Activated CD8-positive, alpha-beta memory T cell treated with anti-CD3 and anti-CD28 coated beads, Interleukin-2, amount 50 U/mL, for 48 hours (primary cell): ENCODE measurements at regions not wholly inside any gene's neighbourhood (a gene's known extent, or its start where the extent isn't known, plus 50 kb on each side); places are given as distances from the start of the nearest gene placed in this dataset.
"Not testable (repeated sequence)": the region's sequence is repeated elsewhere in the genome, so short reads cannot be mapped to it uniquely, and the experiment has no call there.

ENCODE experiments used
- DNase-seq: peaks from one replicate; pipeline ENCODE4 v3.0.0-alpha.2; 2020

DNA sequence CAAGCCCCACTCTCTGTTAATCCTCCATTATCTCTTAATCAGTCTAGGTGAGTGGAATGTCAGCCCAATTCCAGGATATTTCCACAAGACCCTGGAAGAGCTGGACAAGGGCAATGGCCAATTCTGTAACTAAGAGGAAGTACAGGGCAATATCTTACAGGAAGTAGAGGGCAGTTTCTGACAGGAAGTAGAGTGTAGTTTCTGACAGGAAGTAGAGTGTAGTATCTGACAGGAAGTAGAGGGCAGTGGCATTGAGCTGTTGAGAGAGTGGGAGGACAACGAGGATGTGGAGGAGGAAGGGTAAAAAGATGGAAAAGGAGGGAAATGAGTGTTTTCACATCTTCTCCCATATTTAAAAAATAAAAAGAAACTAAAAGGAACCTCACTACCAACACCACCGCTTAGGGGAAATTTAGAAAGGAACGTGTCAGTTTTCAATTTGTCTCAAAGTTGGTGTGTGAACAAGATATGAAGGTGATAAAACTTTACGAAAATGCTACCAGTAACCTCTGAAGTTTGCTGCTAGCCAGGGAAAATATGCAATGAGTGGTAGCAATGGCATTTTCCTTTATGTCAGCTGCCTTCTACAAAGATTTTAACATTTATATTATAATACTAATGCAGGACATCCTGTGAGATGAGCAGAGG, 430.9 kb upstream of the HNRNPA3 start:
- DNase-seq: no peak

GRCh38 chr2:176784633-176785200, 427.9 kb upstream of the HNRNPA3 start:
- no peak for DNase-seq

GRCh38 chr2:176789751-176790150, 422.8 kb upstream of the HNRNPA3 start:
- no peak for DNase-seq

- no peak for DNase-seq
These were observed 422.1 kb upstream of the HNRNPA3 start for GRCh38 chr2:176790468-176790867.

DNA sequence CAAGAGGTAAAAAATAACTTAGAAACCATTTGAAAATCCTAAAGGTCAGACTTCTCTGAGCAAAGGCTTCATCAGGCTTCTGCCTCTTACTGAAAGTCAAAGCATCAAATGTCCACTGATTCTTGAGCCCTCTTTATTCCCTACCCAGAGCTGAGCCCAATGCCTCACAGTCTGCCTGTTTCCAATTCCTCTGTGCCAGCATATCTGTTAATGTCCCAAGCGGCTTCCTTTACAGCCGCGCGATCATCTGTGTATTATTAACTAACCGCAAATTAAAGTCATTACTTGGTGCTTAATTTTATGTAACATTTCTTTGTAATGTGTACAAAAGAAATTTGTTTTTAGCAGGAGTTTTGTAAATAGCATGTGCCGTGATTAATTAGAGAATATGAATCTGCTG, 418.8 kb upstream of the HNRNPA3 start:
- no peak for DNase-seq

GRCh38 chr2:176794392-176794791, 418.2 kb upstream of the HNRNPA3 start:
- DNase-seq: no peak

DNA sequence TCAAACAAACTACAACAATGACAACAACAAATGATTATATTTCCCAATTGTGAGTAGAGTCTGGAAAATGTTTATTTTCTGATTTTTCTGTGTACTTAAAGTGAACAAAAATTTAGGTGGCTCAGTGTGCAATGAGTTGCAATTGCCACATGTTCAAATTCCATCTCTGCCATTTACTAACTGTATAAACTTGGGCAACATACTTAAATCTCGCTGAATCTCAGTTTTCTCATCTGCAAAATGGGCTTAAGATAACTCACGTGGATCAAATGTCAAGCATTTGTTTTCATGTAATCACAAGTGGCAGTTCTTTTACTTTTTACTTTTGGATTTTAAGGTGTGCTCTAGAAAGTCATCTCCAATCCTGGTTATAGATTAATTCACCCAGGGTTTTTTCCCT, 416.8 kb upstream of the HNRNPA3 start:
- DNase-seq: no peak

- DNase-seq: not testable (repeated sequence)
These were observed 415.9 kb upstream of the HNRNPA3 start for GRCh38 chr2:176796677-176797076.

GRCh38 chr2:176804392-176804791, 408.2 kb upstream of the HNRNPA3 start:
- no peak for DNase-seq

- no peak for DNase-seq
These were observed 407.2 kb upstream of the HNRNPA3 start for GRCh38 chr2:176805345-176805744.

DNA sequence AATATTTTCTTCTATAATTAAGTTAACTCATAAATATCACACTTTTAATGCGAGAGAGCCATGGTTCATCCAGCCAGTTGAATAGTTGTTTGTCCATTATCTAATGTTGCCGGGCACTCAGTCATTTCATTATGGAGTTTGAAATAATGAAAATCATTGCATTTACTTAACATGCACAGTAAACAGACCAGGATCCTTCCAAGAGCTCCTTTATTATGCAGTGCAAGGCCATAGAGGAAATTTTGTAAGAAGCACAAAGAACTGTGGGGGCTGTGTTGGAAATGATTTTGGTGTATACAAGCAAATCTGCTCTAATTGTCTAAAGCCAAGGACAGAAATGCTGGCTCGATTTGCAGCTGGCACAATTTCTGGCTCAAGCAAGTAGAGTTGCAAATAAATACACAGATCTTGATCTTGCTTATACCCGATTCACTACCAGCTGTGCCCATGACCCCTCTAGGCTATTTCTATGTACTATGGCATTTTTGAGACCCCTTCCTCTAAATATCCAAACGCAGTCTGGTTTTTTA, 400.3 kb upstream of the HNRNPA3 start:
- no peak for DNase-seq

DNA sequence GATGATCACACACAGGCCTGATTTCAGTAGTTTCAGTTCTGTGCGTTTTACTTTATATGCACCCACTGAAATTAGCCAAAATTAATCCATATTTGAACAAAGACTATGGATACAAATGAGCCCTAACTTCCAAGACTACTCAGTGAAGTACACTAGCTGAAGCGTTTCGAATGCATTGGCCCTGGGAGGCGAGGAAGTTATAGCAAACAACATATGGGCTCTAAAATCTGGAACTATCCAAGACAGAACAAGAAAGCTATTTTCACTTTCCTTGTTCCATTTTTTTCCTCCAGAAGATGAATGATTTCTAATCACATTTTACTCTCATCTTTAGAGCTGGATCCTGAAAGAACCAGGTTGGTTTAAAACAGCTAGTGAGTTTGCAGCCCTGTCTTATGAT, 399.4 kb upstream of the HNRNPA3 start:
- no peak for DNase-seq

- DNase-seq: no peak
These were observed 399.0 kb upstream of the HNRNPA3 start for GRCh38 chr2:176813621-176814049.

DNA sequence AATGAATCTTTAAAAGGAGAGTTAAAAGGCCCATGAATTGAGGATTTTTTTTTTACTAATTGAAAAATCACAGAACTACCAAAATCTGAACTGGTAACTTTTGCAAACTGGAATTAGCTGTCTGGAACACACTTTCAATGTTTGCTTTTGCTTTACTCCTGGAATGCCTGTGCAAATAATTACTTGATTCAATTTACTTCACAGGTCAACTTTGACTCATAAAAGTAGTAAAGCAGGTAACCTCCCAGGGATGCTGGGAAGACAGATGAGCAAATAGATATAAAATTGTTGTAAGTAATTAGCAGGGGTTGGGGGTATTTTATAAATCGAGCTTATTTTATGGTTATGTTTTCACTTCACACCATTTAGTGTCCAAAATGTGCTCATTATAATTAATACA, 398.3 kb upstream of the HNRNPA3 start:
- DNase-seq: no peak

DNA sequence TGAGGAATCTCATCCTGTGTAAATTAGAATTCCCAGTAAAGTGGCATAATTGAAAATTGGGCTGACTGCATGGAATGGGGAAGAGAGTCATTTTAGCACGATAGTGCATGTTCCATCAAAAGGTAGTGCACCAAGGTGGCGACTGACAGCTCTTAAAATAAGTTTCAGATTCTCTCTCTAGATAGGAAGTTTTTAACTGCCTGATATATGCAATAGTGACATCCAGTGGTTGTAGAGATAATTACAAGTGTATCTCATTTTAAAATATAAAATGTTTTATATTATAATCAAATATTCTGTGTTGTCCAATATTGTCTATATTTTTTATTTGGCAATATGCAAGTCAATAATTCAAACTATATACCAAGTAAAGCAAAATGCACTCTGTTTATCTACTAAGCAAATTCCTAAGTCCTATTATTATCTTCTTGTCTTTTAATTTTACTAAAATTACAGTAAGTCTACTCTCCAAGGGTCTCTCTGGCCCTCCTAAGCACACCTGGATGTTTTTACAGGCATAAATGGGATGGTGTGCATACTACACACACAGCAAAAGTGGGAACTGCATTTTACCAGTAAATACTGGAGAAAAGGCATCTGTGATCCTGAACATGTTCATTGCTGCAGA, 397.7 kb upstream of the HNRNPA3 start:
- DNase-seq: no peak

DNA sequence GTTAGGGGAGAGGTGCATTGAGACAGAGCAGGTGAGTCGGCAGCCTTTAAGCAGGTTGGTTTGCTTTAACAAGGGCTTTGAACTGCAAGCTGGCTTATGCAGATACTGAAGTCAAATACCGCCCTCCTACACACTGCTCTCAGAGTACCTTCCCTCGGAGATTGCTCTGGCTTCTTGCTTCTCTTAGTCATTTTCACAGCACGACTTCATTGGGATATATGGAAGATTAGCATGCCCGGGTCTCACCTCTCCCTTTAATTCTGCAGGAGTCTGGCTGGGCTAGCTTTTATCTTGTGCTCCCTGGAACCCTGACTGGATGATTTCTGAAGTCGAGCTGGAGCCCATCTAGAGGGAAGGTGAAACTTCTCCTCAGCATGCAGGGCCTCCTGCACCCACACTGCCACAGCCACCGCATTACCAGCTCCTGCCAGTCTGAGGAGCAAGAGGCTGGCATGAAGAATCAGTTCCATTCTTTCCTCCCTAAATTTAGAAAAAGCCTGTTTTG, 395.5 kb upstream of the HNRNPA3 start:
- DNase-seq: peak; percentile 58

GRCh38 chr2:176818076-176818475, 394.5 kb upstream of the HNRNPA3 start:
- DNase-seq: no peak

GRCh38 chr2:176818617-176819016, 394.0 kb upstream of the HNRNPA3 start:
- DNase-seq: no peak

DNA sequence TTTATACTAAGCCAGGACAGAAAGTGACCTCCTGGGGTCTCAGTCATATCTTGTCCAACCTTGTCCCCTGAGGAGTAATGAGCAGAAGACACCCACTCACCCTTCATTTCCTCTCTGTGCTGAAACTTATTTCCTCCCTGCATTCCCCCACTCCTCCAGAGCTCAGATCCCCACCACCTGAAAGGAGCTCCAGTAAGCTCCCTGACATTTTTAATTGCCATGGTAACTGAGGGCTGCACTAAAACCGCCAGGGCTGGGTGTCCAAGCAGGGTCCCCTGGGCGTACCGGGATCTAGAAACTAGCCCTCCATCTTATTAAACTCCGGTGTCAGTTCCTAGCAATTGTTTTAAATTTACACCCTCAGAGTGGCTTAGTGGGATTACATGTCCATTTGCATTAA, 393.3 kb upstream of the HNRNPA3 start:
- no peak for DNase-seq

GRCh38 chr2:176820371-176820932, 392.1 kb upstream of the HNRNPA3 start:
- DNase-seq: no peak

DNA sequence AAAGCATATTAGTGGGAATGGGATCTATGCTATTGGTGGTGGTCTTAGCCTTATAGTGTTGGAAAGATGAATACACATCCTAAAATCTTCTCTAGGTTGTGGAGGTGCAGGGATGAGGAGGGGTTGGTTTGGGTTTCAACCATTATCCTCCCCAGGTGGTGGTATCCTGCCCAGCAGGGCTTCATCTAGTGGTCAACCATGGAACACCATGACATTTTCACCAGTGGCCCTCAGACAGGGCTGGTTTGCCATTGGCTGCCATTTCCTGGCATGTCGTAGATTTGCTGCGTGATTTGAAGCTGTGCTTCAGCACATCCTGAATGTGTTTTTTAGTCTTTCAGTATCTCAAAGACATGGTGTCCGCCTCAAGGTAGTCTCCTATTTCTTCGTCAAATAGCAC, 391.2 kb upstream of the HNRNPA3 start:
- DNase-seq: no peak

DNA sequence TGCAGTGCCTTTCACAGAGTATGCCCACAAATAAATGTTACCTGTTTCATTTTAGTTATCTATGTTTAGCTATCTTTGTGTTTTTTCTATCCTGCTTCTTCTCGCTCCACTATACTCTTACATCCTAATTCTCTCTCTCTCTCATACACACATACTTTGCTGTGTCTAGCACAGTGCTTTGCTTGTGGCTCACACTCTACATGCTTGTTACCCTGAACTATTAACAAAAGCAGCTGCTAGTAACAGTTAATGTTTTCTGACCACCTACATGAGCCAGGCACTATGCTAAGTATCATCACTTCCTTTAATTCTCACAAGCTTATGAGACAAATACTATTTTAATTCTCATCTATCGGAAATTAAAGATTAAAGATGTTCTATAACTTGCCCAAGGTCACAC, 390.5 kb upstream of the HNRNPA3 start:
- no peak for DNase-seq

- no peak for DNase-seq
These were observed 386.2 kb upstream of the HNRNPA3 start for GRCh38 chr2:176826356-176826755.
